HL-60 (cell line): ENCODE measurements at regions not wholly inside any gene's neighbourhood (a gene's known extent, or its start where the extent isn't known, plus 50 kb on each side); places are given as distances from the start of the nearest gene placed in this dataset.

Experiments
- GABPA ChIP-seq: IDR thresholded peaks from 2 replicates; pipeline ENCODE4 v1.6.1; 2012; ENCODE audit warnings: low read depth
- POLR2AphosphoS5 ChIP-seq: IDR thresholded peaks from 2 replicates; pipeline ENCODE4 v1.6.1; 2012; ENCODE audit warnings: low read depth
- TF ChIP-seq, protein P1 (sequence below): IDR thresholded peaks from one replicate; pipeline ENCODE4 v1.5.1; 2011; ENCODE audit warnings: low read length, control low read depth, inconsistent platforms; ENCODE audit not compliant: insufficient read depth
- TF ChIP-seq, protein P2 (sequence below): IDR thresholded peaks from 2 replicates; pipeline ENCODE4 v1.6.1; 2012; ENCODE audit warnings: low read depth; ENCODE audit not compliant: insufficient replicate concordance

DNA sequence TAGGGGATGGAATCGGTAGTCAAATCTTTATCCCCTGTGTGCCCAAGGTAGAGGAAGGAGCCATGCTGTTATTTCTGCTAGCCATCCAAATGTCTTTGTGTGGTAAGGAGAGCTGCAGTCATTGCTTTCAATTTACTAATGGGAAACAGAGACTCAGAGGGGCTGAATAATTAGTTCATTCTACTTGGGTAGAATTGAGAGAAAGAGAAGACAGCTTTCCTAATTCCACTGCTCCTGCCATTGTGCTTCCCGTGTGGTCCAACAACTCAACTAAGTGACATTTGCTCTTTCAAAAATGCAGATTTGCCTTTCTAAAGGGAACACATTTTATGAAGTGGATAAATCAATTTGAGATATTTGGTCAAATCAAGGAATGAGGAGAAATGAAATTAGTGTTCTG is 136.1 kb downstream of the AQP4 start:
- TF ChIP-seq POLR2AphosphoS5 (no peak), GABPA (no peak)
- TF ChIP-seq, protein P1, sequence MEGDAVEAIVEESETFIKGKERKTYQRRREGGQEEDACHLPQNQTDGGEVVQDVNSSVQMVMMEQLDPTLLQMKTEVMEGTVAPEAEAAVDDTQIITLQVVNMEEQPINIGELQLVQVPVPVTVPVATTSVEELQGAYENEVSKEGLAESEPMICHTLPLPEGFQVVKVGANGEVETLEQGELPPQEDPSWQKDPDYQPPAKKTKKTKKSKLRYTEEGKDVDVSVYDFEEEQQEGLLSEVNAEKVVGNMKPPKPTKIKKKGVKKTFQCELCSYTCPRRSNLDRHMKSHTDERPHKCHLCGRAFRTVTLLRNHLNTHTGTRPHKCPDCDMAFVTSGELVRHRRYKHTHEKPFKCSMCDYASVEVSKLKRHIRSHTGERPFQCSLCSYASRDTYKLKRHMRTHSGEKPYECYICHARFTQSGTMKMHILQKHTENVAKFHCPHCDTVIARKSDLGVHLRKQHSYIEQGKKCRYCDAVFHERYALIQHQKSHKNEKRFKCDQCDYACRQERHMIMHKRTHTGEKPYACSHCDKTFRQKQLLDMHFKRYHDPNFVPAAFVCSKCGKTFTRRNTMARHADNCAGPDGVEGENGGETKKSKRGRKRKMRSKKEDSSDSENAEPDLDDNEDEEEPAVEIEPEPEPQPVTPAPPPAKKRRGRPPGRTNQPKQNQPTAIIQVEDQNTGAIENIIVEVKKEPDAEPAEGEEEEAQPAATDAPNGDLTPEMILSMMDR = no peak
- TF ChIP-seq, protein P2, sequence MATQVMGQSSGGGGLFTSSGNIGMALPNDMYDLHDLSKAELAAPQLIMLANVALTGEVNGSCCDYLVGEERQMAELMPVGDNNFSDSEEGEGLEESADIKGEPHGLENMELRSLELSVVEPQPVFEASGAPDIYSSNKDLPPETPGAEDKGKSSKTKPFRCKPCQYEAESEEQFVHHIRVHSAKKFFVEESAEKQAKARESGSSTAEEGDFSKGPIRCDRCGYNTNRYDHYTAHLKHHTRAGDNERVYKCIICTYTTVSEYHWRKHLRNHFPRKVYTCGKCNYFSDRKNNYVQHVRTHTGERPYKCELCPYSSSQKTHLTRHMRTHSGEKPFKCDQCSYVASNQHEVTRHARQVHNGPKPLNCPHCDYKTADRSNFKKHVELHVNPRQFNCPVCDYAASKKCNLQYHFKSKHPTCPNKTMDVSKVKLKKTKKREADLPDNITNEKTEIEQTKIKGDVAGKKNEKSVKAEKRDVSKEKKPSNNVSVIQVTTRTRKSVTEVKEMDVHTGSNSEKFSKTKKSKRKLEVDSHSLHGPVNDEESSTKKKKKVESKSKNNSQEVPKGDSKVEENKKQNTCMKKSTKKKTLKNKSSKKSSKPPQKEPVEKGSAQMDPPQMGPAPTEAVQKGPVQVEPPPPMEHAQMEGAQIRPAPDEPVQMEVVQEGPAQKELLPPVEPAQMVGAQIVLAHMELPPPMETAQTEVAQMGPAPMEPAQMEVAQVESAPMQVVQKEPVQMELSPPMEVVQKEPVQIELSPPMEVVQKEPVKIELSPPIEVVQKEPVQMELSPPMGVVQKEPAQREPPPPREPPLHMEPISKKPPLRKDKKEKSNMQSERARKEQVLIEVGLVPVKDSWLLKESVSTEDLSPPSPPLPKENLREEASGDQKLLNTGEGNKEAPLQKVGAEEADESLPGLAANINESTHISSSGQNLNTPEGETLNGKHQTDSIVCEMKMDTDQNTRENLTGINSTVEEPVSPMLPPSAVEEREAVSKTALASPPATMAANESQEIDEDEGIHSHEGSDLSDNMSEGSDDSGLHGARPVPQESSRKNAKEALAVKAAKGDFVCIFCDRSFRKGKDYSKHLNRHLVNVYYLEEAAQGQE = no peak
